KMS-11 (cell line): ENCODE measurements at regions not wholly inside any gene's neighbourhood (a gene's known extent, or its start where the extent isn't known, plus 50 kb on each side); places are given as distances from the start of the nearest gene placed in this dataset.

Source experiments
- H2AFZ ChIP-seq: fragments of 200-600 bp; sonication (generic); 2 replicates; pipeline ENCODE4 v1.6.1; 2016; ENCODE audit warnings: antibody characterized with exemption, mixed run types, low read depth
- H3K27ac ChIP-seq: fragments of 200-600 bp; sonication (generic); 2 replicates; pipeline ENCODE4 v1.6.1; 2016; ENCODE audit warnings: mild to moderate bottlenecking, mixed run types
- H3K27me3 ChIP-seq: fragments of 200-600 bp; sonication (generic); 2 replicates; pipeline ENCODE4 v1.6.1; 2017; ENCODE audit warnings: mild to moderate bottlenecking, low read depth, mixed run types, moderate library complexity; ENCODE audit not compliant: insufficient read depth
- H3K36me3 ChIP-seq: fragments of 200-600 bp; sonication (generic); 2 replicates; pipeline ENCODE4 v1.6.1; 2017; ENCODE audit warnings: mild to moderate bottlenecking, mixed run types; ENCODE audit not compliant: insufficient read depth
- H3K4me1 ChIP-seq: fragments of 200-600 bp; sonication (generic); 2 replicates; pipeline ENCODE4 v1.6.1; 2016; ENCODE audit warnings: mild to moderate bottlenecking, low read depth, mixed run types; ENCODE audit not compliant: poor library complexity, severe bottlenecking
- H3K4me2 ChIP-seq: fragments of 200-600 bp; sonication (generic); 2 replicates; pipeline ENCODE4 v1.7.0; 2016; ENCODE audit warnings: mild to moderate bottlenecking, mixed run types
- H3K4me3 ChIP-seq: fragments of 200-600 bp; sonication (generic); IDR thresholded peaks from 2 replicates; pipeline ENCODE4 v1.6.1; 2017; ENCODE audit warnings: low read depth, low read length, mixed read lengths; ENCODE audit not compliant: insufficient read depth
- H3K79me2 ChIP-seq: fragments of 200-600 bp; sonication (generic); 2 replicates; pipeline ENCODE4 v1.6.1; 2016; ENCODE audit warnings: low read depth, mixed run types; ENCODE audit not compliant: insufficient read depth
- H3K9ac ChIP-seq: fragments of 200-600 bp; sonication (generic); 2 replicates; pipeline ENCODE4 v1.6.1; 2016; ENCODE audit warnings: mild to moderate bottlenecking, mixed run types
- H4K20me1 ChIP-seq: fragments of 200-600 bp; sonication (generic); 2 replicates; pipeline ENCODE4 v1.6.1; 2016; ENCODE audit warnings: mild to moderate bottlenecking, mixed run types; ENCODE audit not compliant: insufficient read depth
- CTCF ChIP-seq: fragments of 200-600 bp; sonication (generic); conservative IDR thresholded peaks from 2 replicates; pipeline ENCODE4 v1.6.1; 2017; ENCODE audit warnings: low read depth, mild to moderate bottlenecking, antibody characterized with exemption, low read length, moderate library complexity, mixed read lengths

- H3K79me2 ChIP-seq, result no peaks in the 10 kb centered on the region
- no peaks in the 10 kb centered on the region for H3K4me1 ChIP-seq
- no peaks in the 10 kb centered on the region for H3K27me3 ChIP-seq
- no peak overlapping the region for H3K4me2 ChIP-seq
- no peak overlapping the region for H3K27ac ChIP-seq
- no peak overlapping the region for H3K4me3 ChIP-seq
- no peak for TF ChIP-seq CTCF
- no peak overlapping the region for H2AFZ ChIP-seq
- no peaks in the 10 kb centered on the region for H4K20me1 ChIP-seq
- no peak overlapping the region for H3K9ac ChIP-seq
- no peaks in the 10 kb centered on the region for H3K36me3 ChIP-seq
These were observed 405.7 kb downstream of the FBXO15 start for GRCh38 chr18:73741946-73742345.

GRCh38 chr18:73739098-73739497 is 408.5 kb downstream of the FBXO15 start:
- H3K4me2 ChIP-seq, result no peak overlapping the region
- no peak overlapping the region for H3K27ac ChIP-seq
- H3K4me3 ChIP-seq, result no peak overlapping the region
- H3K79me2 ChIP-seq, result no peaks in the 10 kb centered on the region
- H2AFZ ChIP-seq, result no peak overlapping the region
- no peaks in the 10 kb centered on the region for H3K27me3 ChIP-seq
- TF ChIP-seq CTCF, result no peak
- H3K36me3 ChIP-seq, result no peaks in the 10 kb centered on the region
- no peaks in the 10 kb centered on the region for H3K4me1 ChIP-seq
- H3K9ac ChIP-seq, result no peak overlapping the region
- H4K20me1 ChIP-seq, result no peaks in the 10 kb centered on the region

GRCh38 chr18:73737990-73738389 is 409.6 kb downstream of the FBXO15 start:
- Histone ChIP-seq H3K4me3 (no peak overlapping the region), H3K4me2 (no peak overlapping the region), H3K79me2 (no peaks in the 10 kb centered on the region), H4K20me1 (no peaks in the 10 kb centered on the region), H3K4me1 (no peaks in the 10 kb centered on the region), H3K27me3 (no peaks in the 10 kb centered on the region), H2AFZ (no peak overlapping the region), H3K9ac (no peak overlapping the region), H3K36me3 (no peaks in the 10 kb centered on the region), H3K27ac (no peak overlapping the region)
- TF ChIP-seq CTCF, result no peak

- no peaks in the 10 kb centered on the region for H4K20me1 ChIP-seq
- H2AFZ ChIP-seq, result no peak overlapping the region
- H3K27me3 ChIP-seq, result no peaks in the 10 kb centered on the region
- H3K9ac ChIP-seq, result no peak overlapping the region
- no peak for TF ChIP-seq CTCF
- no peaks in the 10 kb centered on the region for H3K36me3 ChIP-seq
- H3K4me3 ChIP-seq, result no peak overlapping the region
- no peak overlapping the region for H3K4me2 ChIP-seq
- no peaks in the 10 kb centered on the region for H3K4me1 ChIP-seq
- no peaks in the 10 kb centered on the region for H3K79me2 ChIP-seq
- H3K27ac ChIP-seq, result no peak overlapping the region
These were observed 411.8 kb downstream of the FBXO15 start for GRCh38 chr18:73735836-73736235.
